Lung (tissue), 11 donors: ENCODE measurements at regions not wholly inside any gene's neighbourhood (a gene's known extent, or its start where the extent isn't known, plus 50 kb on each side); places are given as distances from the start of the nearest gene placed in this dataset.

ENCODE experiments used
- ATAC-seq: fragments of 200-7000 bp; cut with Tn5 transposase; one replicate; pipeline ENCODE4 v1.9.1; 2020; ENCODE audit warnings: moderate number of reproducible peaks; ENCODE audit not compliant: insufficient read depth, low FRiP score
- DNase-seq, 3 donors: peaks; one replicate each; pipeline ENCODE4 v3.0.0-alpha.2; 2013 to 2017
- H3K27ac ChIP-seq, 2 donors: one replicate each; pipeline ENCODE4 v1.5.1; 2013; ENCODE audit warnings: mild to moderate bottlenecking in 2 of 2, moderate library complexity in 2 of 2, control low read depth in 1 of 2, inconsistent platforms in 1 of 2, low read depth in 1 of 2, low read length in 1 of 2
- H3K27me3 ChIP-seq, 3 donors: one replicate each; pipeline ENCODE4 v1.5.1; 2013; ENCODE audit warnings: low read length in 2 of 3; ENCODE audit not compliant: control insufficient read depth in 3 of 3, insufficient read depth in 3 of 3
- H3K36me3 ChIP-seq, 4 donors: one replicate each; pipeline ENCODE4 v1.5.1; 2013; ENCODE audit warnings: low read length in 4 of 4, mild to moderate bottlenecking in 1 of 4, moderate library complexity in 1 of 4; ENCODE audit not compliant: control insufficient read depth in 4 of 4, insufficient read depth in 4 of 4
- H3K4me1 ChIP-seq, 5 donors: one replicate each; pipeline ENCODE4 v1.5.1; 2013; ENCODE audit warnings: low read length in 5 of 5, mild to moderate bottlenecking in 2 of 5, moderate library complexity in 1 of 5; ENCODE audit not compliant: control insufficient read depth in 5 of 5, insufficient read depth in 5 of 5
- H3K4me3 ChIP-seq: one replicate; pipeline ENCODE4 v1.5.1; 2013; ENCODE audit warnings: mild to moderate bottlenecking, control low read depth, moderate library complexity
- H3K9ac ChIP-seq, 2 donors: one replicate each; pipeline ENCODE4 v1.5.1; 2013; ENCODE audit warnings: low read length in 2 of 2, control low read depth in 1 of 2; ENCODE audit not compliant: insufficient read depth in 1 of 2
- H3K9me3 ChIP-seq, 4 donors: one replicate each; pipeline ENCODE4 v1.5.1; 2013; ENCODE audit warnings: low read length in 3 of 4, mild to moderate bottlenecking in 1 of 4, moderate library complexity in 1 of 4; ENCODE audit not compliant: control insufficient read depth in 4 of 4, insufficient read depth in 3 of 4
- WGBS, 2 donors: extraction: QIAGEN DNeasy Blood & Tissue Kit; methylation state at CpG; one replicate each; pipeline ENCODE4 v1.1.7; 2013; 5-methylcytosine and 5-hydroxymethylcytosine counted together
- TF ChIP-seq, protein P1 (sequence below): IDR thresholded peaks from 2 replicates; pipeline ENCODE4 v1.5.1; 2012; ENCODE audit warnings: mild to moderate bottlenecking; ENCODE audit errors: control extremely low read depth, extremely low read depth
- donor health status: control.
- donor health status: control.
- donor health status: Bipolar disorder and iron deficiency.
- donor health status: healthy.
- donor health status: DM: yes; HTN: yes; CAD: no.

DNA sequence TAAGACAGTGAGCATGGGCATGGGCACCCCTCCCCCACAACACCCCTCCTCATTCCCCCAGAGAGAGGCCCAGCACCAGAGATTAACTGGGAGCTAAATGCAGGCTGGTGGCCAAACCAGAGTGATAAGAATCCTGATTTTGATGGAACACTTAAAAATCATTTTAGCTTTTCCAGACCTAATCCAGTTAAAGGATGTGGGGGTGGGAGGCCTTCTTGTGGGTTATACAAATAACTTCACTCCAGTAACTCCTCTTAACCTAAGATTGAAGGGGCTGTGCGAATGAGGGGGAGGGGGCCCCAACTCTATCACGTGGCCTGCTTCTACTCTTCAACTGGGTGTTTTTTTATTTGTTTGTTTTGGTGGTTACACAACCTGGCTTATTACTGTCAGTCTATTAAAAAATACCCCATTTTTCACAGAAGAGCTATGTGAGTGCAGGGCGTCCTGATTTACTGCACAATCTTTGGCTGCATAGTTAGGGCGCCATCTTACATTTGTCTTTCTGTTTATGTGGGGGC lies 398.1 kb upstream of the LYPLAL1 start:
- DNase-seq: peak; percentile 95 to 99 (median 99)
- Histone ChIP-seq H3K27me3 (no peaks in the 10 kb centered on the region), H3K9me3 (no peaks in the 10 kb centered on the region), H3K36me3 (no peaks in the 10 kb centered on the region), H3K4me3 (no peak overlapping the region), H3K4me1 (peaks cover 0 to 52% (median 17%) of the 10 kb centered on the region in 5 donors), H3K9ac (no peak overlapping the region), H3K27ac (no peak overlapping the region)
- no peak for ATAC-seq
- TF ChIP-seq, protein P1, sequence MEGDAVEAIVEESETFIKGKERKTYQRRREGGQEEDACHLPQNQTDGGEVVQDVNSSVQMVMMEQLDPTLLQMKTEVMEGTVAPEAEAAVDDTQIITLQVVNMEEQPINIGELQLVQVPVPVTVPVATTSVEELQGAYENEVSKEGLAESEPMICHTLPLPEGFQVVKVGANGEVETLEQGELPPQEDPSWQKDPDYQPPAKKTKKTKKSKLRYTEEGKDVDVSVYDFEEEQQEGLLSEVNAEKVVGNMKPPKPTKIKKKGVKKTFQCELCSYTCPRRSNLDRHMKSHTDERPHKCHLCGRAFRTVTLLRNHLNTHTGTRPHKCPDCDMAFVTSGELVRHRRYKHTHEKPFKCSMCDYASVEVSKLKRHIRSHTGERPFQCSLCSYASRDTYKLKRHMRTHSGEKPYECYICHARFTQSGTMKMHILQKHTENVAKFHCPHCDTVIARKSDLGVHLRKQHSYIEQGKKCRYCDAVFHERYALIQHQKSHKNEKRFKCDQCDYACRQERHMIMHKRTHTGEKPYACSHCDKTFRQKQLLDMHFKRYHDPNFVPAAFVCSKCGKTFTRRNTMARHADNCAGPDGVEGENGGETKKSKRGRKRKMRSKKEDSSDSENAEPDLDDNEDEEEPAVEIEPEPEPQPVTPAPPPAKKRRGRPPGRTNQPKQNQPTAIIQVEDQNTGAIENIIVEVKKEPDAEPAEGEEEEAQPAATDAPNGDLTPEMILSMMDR: no peak
- WGBS, 2 donors: 68 to 77% methylated on average over 4 of the region's 4 CpGs

DNA sequence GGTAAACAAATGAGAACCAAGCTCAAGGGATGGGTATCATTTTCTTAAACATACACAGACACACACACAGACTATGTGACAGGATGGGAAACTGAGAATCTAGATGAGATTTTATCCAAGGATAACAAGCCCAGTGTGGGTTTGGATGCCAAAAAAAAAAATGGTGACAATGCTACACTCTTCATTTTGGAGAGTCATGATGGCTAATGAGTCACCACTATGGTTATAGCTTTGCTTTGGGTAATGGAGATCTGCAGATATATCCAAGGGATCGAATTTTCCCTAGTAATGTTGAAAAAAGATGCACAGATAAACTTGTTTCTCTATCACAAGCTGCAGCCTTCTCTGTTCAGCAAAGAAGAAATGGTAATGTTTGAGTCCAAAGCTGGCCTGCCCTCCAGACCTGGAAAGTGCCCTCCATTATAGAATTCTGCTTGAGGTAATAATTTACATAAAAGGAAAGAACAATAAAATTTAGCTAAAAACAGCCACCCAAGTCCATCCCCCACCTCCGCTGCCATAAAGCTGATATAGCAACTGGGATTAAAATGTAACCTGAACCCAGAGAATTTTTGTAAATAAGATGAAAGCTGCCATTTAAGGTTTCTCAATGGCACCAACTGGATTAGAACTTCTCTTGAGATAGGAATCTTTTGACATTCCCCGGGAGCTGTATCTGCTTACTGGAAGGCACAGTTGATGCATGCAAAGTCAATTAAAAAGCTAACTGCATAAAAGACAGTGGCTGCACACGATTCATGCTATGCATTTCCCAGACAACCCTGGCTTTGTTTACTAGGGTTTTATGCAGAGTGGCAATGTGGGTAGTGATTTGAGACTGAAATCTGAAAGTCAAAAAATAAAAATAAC lies 395.2 kb upstream of the LYPLAL1 start:
- Histone ChIP-seq H3K4me1 (peaks cover 0 to 45% (median 13%) of the 10 kb centered on the region in 5 donors), H3K9ac (no peak overlapping the region), H3K27ac (no peak overlapping the region), H3K4me3 (no peak overlapping the region), H3K36me3 (no peaks in the 10 kb centered on the region), H3K27me3 (no peaks in the 10 kb centered on the region), H3K9me3 (no peaks in the 10 kb centered on the region)
- no peak for DNase-seq
- WGBS, 2 donors: 82 to 89% methylated on average over 4 of the region's 4 CpGs
- no peak for ATAC-seq
- TF ChIP-seq, protein P1: no peak

DNA sequence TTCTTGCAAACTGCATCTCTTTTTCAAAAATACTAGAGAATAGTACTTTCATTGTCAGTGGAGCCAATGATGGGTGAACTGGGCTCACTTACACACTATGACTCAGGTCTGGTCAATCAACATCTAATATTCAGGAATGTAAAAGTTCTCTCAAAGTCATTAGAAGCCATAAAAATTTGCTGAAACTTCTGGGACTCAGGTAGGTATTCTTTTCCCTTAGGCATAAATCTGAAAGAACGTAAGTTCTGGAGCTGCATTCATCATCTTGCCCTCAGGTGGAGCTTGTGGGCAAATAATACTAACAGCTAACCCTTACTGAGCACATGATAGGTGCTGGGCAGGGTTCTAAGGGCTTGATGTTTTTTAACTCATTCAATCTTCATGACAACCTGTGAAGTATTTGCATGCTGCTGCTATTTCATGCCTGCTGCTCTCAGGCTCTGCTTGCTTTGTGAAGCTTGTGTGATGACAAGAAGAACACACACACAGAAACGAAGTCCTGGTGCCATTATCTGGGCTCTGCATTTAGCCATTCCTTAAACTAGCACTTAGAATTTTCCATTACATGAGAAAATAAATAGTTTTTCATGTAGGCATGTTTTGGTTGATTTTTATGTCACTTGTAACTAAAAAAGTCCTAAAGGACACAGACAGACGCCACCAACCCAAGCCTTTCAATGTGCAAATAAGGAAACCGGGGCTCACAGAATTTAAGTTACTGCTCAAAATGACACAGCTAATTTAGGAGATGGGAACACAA lies 394.2 kb upstream of the LYPLAL1 start:
- ATAC-seq (no peak), DNase-seq (no peak)
- Histone ChIP-seq H3K9ac (no peak overlapping the region), H3K36me3 (no peaks in the 10 kb centered on the region), H3K4me1 (peaks cover 0 to 36% (median 13%) of the 10 kb centered on the region in 5 donors), H3K9me3 (no peaks in the 10 kb centered on the region), H3K4me3 (no peak overlapping the region), H3K27me3 (no peaks in the 10 kb centered on the region), H3K27ac (no peak overlapping the region)
- TF ChIP-seq, protein P1: no peak
- WGBS, 2 donors: 56 to 57% methylated on average over 4 of the region's 4 CpGs
